HG03469 (cell line): ENCODE measurements at regions not wholly inside any gene's neighbourhood (a gene's known extent, or its start where the extent isn't known, plus 50 kb on each side); places are given as distances from the start of the nearest gene placed in this dataset.

ENCODE experiments used
- ATAC-seq: cut with Tn5 transposase; IDR thresholded peaks from one replicate; pipeline ENCODE4 v1.9.1; 2021; ENCODE audit warnings: mild to moderate bottlenecking, moderate library complexity, moderate number of reproducible peaks; ENCODE audit not compliant: unreplicated experiment

- no peak for ATAC-seq
Observed at GRCh38 chr7:118563311-118563710, 338.8 kb downstream of the ANKRD7 start.

- ATAC-seq: no peak
Observed at GRCh38 chr7:118572604-118573003, 348.1 kb downstream of the ANKRD7 start.

GRCh38 chr7:118573085-118573484 is 348.6 kb downstream of the ANKRD7 start:
- ATAC-seq: no peak

- ATAC-seq: no peak
Observed at GRCh38 chr7:118575393-118575948, 351.0 kb downstream of the ANKRD7 start.

- no peak for ATAC-seq
Observed at GRCh38 chr7:118580743-118581382, 356.4 kb downstream of the ANKRD7 start.

GRCh38 chr7:118583641-118584040 is 359.1 kb downstream of the ANKRD7 start:
- no peak for ATAC-seq

- no peak for ATAC-seq
Observed at GRCh38 chr7:118586248-118586647, 361.7 kb downstream of the ANKRD7 start.

- ATAC-seq: peak; percentile 84
Observed at GRCh38 chr7:118590107-118590506, 365.6 kb downstream of the ANKRD7 start.

- no peak for ATAC-seq
Observed at GRCh38 chr7:118602090-118602489, 377.6 kb downstream of the ANKRD7 start.

GRCh38 chr7:118606602-118607001 is 382.1 kb downstream of the ANKRD7 start:
- ATAC-seq: no peak

GRCh38 chr7:118609207-118609606 is 384.7 kb downstream of the ANKRD7 start:
- no peak for ATAC-seq

- ATAC-seq: no peak
Observed at GRCh38 chr7:118615681-118616080, 391.2 kb downstream of the ANKRD7 start.

GRCh38 chr7:118621810-118622360 is 397.4 kb downstream of the ANKRD7 start:
- ATAC-seq: no peak

GRCh38 chr7:118626739-118627138 is 402.2 kb downstream of the ANKRD7 start:
- no peak for ATAC-seq

- no peak for ATAC-seq
Observed at GRCh38 chr7:118627467-118627866, 403.0 kb downstream of the ANKRD7 start.

GRCh38 chr7:118629898-118630438 is 405.5 kb downstream of the ANKRD7 start:
- ATAC-seq: no peak

GRCh38 chr7:118642396-118642795 is 417.9 kb downstream of the ANKRD7 start:
- ATAC-seq: no peak

- no peak for ATAC-seq
Observed at GRCh38 chr7:118644346-118644745, 419.8 kb downstream of the ANKRD7 start.

- ATAC-seq: no peak
Observed at GRCh38 chr7:118648002-118648401, 423.5 kb downstream of the ANKRD7 start.

GRCh38 chr7:118657391-118658005 is 433.0 kb downstream of the ANKRD7 start:
- ATAC-seq: peak; percentile 83

- no peak for ATAC-seq
Observed at GRCh38 chr7:118662266-118662665, 437.8 kb downstream of the ANKRD7 start.

GRCh38 chr7:118664498-118664897 is 440.0 kb downstream of the ANKRD7 start:
- no peak for ATAC-seq
